ENCODE measurements at regions not wholly inside any gene's neighbourhood (a gene's known extent, or its start where the extent isn't known, plus 50 kb on each side); places are given as distances from the start of the nearest gene placed in this dataset.

DNA sequence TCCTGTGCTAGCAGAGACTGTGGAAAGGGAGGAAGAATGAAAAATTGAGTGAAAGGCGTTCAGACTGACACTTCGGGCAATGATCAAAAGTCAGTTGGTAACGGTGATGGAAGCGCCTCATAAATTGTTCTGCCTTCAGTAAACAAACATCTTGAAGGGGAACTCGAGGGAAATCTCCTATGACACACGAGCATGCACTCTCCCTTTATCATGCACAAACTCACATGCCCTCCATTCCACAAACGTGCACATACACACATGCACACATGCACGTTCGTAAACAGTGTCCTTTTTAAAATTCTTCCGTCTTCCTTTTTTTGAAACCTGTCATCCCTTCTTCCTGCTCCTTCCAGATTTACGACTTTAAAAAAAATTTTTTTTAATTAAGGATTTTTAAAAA lies 77.8 kb upstream of the TMEM45B start:
- intact Hi-C loops (cut with DNase I; ENCODE audit: low total_unique reads) = no loop called here
- Histone ChIP-seq H3K4me1 (no peaks in the 10 kb centered on the region), H3K4me3 (no peak overlapping the region), H3K9me3 (no peaks in the 10 kb centered on the region), H3K27ac (no peak overlapping the region), H3K27me3 (peaks cover 0 to 5% (median 0%) of the 10 kb centered on the region in 3 donors), H3K36me3 (no peaks in the 10 kb centered on the region)
- WGBS, 5 donors = 38 to 59% (median 50%) methylated on average over 11 of the region's 11 CpGs
- TF ChIP-seq, protein P1, sequence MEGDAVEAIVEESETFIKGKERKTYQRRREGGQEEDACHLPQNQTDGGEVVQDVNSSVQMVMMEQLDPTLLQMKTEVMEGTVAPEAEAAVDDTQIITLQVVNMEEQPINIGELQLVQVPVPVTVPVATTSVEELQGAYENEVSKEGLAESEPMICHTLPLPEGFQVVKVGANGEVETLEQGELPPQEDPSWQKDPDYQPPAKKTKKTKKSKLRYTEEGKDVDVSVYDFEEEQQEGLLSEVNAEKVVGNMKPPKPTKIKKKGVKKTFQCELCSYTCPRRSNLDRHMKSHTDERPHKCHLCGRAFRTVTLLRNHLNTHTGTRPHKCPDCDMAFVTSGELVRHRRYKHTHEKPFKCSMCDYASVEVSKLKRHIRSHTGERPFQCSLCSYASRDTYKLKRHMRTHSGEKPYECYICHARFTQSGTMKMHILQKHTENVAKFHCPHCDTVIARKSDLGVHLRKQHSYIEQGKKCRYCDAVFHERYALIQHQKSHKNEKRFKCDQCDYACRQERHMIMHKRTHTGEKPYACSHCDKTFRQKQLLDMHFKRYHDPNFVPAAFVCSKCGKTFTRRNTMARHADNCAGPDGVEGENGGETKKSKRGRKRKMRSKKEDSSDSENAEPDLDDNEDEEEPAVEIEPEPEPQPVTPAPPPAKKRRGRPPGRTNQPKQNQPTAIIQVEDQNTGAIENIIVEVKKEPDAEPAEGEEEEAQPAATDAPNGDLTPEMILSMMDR (IDR thresholded peaks at IDR 0.05) = no peak
- TF ChIP-seq POLR2A (IDR thresholded peaks at IDR 0.05) (no peak), POLR2AphosphoS5 (IDR thresholded peaks at IDR 0.05) (no peak), EP300 (IDR thresholded peaks at IDR 0.05) (no peak)
- DNase-seq = no peak

GRCh38 chr11:129738242-129738641 lies 77.4 kb upstream of the TMEM45B start:
- 68 to 80% (median 74%) methylated on average over 2 of the region's 2 CpGs for WGBS, 5 donors
- H3K27me3 ChIP-seq = peaks cover 0 to 5% (median 0%) of the 10 kb centered on the region in 3 donors
- TF ChIP-seq, protein P1 (IDR thresholded peaks at IDR 0.05) = no peak
- TF ChIP-seq POLR2AphosphoS5 (IDR thresholded peaks at IDR 0.05) = no peak
- TF ChIP-seq POLR2A (IDR thresholded peaks at IDR 0.05) = no peak
- no peaks in the 10 kb centered on the region for H3K4me1 ChIP-seq
- no peak overlapping the region for H3K4me3 ChIP-seq
- DNase-seq = no peak
- no peaks in the 10 kb centered on the region for H3K9me3 ChIP-seq
- no peaks in the 10 kb centered on the region for H3K36me3 ChIP-seq
- no peak overlapping the region for H3K27ac ChIP-seq
- intact Hi-C loops (cut with DNase I; ENCODE audit: low total_unique reads) = no loop called here

DNA sequence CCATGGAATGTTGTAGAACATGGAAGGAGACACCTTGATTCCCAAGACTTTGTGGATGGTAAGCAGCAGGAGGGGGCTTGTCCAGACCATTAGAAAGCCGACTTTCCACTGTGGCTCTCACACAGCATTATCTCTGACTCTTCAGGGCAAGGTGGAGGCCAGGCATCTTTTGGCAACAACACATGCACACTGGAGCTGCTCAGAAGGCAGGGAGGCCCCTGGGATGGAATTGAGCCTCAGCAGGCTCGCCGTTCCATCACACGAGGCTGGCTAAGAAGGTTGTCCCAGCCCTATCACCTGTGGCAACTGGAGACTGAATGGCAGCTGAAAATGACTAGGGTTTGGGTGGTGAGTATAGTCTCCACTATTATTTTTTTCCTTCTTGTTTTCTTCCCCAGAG lies 76.3 kb upstream of the TMEM45B start:
- Histone ChIP-seq H3K27me3 (peaks cover 0 to 5% (median 0%) of the 10 kb centered on the region in 3 donors), H3K27ac (no peak overlapping the region), H3K36me3 (no peaks in the 10 kb centered on the region), H3K4me3 (no peak overlapping the region), H3K4me1 (no peaks in the 10 kb centered on the region), H3K9me3 (no peaks in the 10 kb centered on the region)
- WGBS, 5 donors = 83 to 90% (median 86%) methylated on average over 4 of the region's 4 CpGs
- TF ChIP-seq POLR2A (IDR thresholded peaks at IDR 0.05) (no peak), POLR2AphosphoS5 (IDR thresholded peaks at IDR 0.05) (no peak), EP300 (IDR thresholded peaks at IDR 0.05) (no peak)
- TF ChIP-seq, protein P1 (IDR thresholded peaks at IDR 0.05) = no peak
- no peak for DNase-seq
- intact Hi-C loops (cut with DNase I; ENCODE audit: low total_unique reads) = no loop called here

GRCh38 chr11:129740125-129740719 lies 75.4 kb upstream of the TMEM45B start:
- H3K4me3 ChIP-seq = no peak overlapping the region
- intact Hi-C loops (cut with DNase I; ENCODE audit: low total_unique reads) = no loop called here
- H3K27ac ChIP-seq = no peak overlapping the region
- no peaks in the 10 kb centered on the region for H3K9me3 ChIP-seq
- TF ChIP-seq EP300 (IDR thresholded peaks at IDR 0.05) (no peak), POLR2A (IDR thresholded peaks at IDR 0.05) (no peak)
- TF ChIP-seq, protein P1 (IDR thresholded peaks at IDR 0.05) = no peak
- DNase-seq = no peak
- peaks cover 0 to 5% (median 0%) of the 10 kb centered on the region in 3 donors for H3K27me3 ChIP-seq
- 95 to 96% (median 95%) methylated on average over 4 of the region's 4 CpGs for WGBS, 5 donors
- H3K36me3 ChIP-seq = no peaks in the 10 kb centered on the region
- H3K4me1 ChIP-seq = no peaks in the 10 kb centered on the region

Measured in stomach (tissue), 8 donors.